Effector memory CD8-positive, alpha-beta T cell (primary cell): ENCODE measurements at regions not wholly inside any gene's neighbourhood (a gene's known extent, or its start where the extent isn't known, plus 50 kb on each side); places are given as distances from the start of the nearest gene placed in this dataset.

ENCODE experiments used
- ATAC-seq: fragments of 150-1000 bp; cut with Tn5 transposase; replicated peaks from 2 replicates; pipeline ENCODE4 v1.10.0; 2021; ENCODE audit warnings: mild to moderate bottlenecking, moderate library complexity
- DNase-seq, 3 experiments: peaks; one replicate each; pipeline ENCODE4 v3.0.0; 2021
- H3K27ac Mint-ChIP-seq, 2 donors: one replicate each; pipeline ENCODE4 v1.8.0; 2022; ENCODE audit warnings: mild to moderate bottlenecking in 2 of 2, mixed read lengths in 2 of 2, moderate library complexity in 2 of 2
- H3K27me3 Mint-ChIP-seq, 2 donors: one replicate each; pipeline ENCODE4 v1.8.0; 2022; ENCODE audit warnings: mixed read lengths in 2 of 2
- H3K36me3 Mint-ChIP-seq: one replicate; pipeline ENCODE4 v1.8.0; 2022; ENCODE audit warnings: mild to moderate bottlenecking, moderate library complexity, mixed read lengths; ENCODE audit not compliant: insufficient read depth
- H3K4me1 Mint-ChIP-seq, 2 donors: one replicate each; pipeline ENCODE4 v1.8.0; 2022; ENCODE audit warnings: low read depth in 2 of 2, mixed read lengths in 2 of 2
- H3K4me3 Mint-ChIP-seq, 2 donors: one replicate each; pipeline ENCODE4 v1.8.0; 2022; ENCODE audit warnings: mild to moderate bottlenecking in 2 of 2, mixed read lengths in 2 of 2, moderate library complexity in 2 of 2
- H3K9me3 Mint-ChIP-seq, 2 donors: one replicate each; pipeline ENCODE4 v1.8.0; 2022; ENCODE audit warnings: mixed read lengths in 2 of 2

- ATAC-seq (no peak), DNase-seq (no peak)
- H3K36me3 Mint-ChIP-seq, result no peaks in the 10 kb centered on the region
- no peak overlapping the region for H3K27ac Mint-ChIP-seq
- no peaks in the 10 kb centered on the region for H3K4me1 Mint-ChIP-seq
- H3K9me3 Mint-ChIP-seq, result no peaks in the 10 kb centered on the region
- H3K4me3 Mint-ChIP-seq, result no peak overlapping the region
- peaks cover 7 to 31% of the 10 kb centered on the region in 2 donors for H3K27me3 Mint-ChIP-seq
These were observed 186.1 kb downstream of the INHBB start for GRCh38 chr2:120531863-120532600.

DNA sequence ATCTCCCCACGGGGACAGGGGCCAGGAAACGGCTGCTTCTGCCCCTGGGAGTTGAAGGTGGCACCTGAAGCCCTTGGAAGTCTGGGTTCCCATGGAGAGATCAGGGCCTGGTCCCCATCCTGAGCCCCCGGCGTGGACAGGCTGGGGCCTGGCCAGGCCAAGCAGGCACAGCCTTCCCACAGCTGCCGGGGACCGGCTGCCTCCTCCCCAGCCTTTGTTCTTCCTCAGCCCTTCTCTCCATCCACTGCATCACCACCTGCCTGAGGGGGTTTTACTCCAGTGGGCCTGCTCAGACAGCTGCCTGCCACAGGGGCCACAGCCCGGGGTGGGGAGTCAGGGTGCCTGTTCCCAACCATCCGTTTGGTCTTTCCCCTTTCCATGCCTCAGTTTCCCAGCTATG, 187.7 kb downstream of the INHBB start:
- ATAC-seq, result no peak
- H3K27me3 Mint-ChIP-seq, result peaks cover 0 to 15% of the 10 kb centered on the region in 2 donors
- no peak for DNase-seq
- H3K4me1 Mint-ChIP-seq, result no peaks in the 10 kb centered on the region
- no peaks in the 10 kb centered on the region for H3K36me3 Mint-ChIP-seq
- H3K4me3 Mint-ChIP-seq, result no peak overlapping the region
- no peak overlapping the region for H3K27ac Mint-ChIP-seq
- no peaks in the 10 kb centered on the region for H3K9me3 Mint-ChIP-seq

GRCh38 chr2:120534457-120534856, 188.5 kb downstream of the INHBB start:
- Mint-ChIP-seq H3K27me3 (peaks cover 0 to 15% of the 10 kb centered on the region in 2 donors), H3K4me3 (no peak overlapping the region), H3K27ac (no peak overlapping the region), H3K36me3 (no peaks in the 10 kb centered on the region), H3K4me1 (no peaks in the 10 kb centered on the region), H3K9me3 (no peaks in the 10 kb centered on the region)
- ATAC-seq (no peak), DNase-seq (no peak)

DNA sequence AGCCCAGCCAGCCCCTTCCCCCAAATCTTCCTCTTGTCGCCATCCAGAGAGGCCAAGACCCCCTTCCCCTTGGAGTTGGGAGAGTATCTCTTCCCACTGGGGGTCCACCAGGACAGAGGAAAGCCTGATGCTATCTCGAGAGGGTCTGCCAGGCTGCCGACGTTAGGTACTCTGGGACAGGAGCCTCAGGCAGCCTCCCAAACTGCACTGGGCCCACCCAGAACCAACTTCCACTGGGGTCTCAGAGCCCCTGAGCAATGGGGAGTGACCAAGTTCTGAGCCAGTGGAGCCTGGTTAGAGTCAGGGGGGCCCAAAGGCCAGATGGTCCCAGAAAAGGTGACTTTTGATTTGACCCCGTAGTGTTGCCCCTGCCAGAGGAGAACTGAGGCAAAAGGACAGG, 189.1 kb downstream of the INHBB start:
- Mint-ChIP-seq H3K4me3 (no peak overlapping the region), H3K27ac (no peak overlapping the region), H3K36me3 (no peaks in the 10 kb centered on the region), H3K27me3 (peaks cover 0 to 15% of the 10 kb centered on the region in 2 donors), H3K9me3 (no peaks in the 10 kb centered on the region), H3K4me1 (no peaks in the 10 kb centered on the region)
- DNase-seq (no peak), ATAC-seq (no peak)

DNA sequence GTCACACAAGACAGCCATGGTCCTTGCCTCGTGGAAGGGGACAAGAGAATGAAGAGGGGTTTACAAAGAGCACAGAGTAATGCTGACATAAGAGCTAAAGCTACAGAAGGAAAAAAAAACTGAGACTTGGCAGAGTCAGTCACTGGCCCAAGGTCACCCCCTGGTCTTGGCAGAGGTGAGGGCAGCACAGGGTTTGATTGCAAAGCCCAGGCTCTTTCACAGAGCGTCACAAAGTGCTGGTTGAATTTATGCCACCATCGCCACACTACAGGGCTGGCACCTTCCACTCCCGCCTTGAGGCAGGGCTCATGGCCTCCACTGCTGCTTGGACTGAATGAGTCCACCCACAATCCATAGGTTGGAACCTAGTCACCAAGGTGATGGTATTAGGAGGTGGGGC, 190.2 kb downstream of the INHBB start:
- Mint-ChIP-seq H3K4me3 (no peak overlapping the region), H3K27ac (no peak overlapping the region), H3K4me1 (no peaks in the 10 kb centered on the region), H3K36me3 (no peaks in the 10 kb centered on the region), H3K27me3 (peaks cover 0 to 25% of the 10 kb centered on the region in 2 donors), H3K9me3 (no peaks in the 10 kb centered on the region)
- DNase-seq, result no peak
- no peak for ATAC-seq

- no peak for ATAC-seq
- Mint-ChIP-seq H3K36me3 (no peaks in the 10 kb centered on the region), H3K27ac (no peak overlapping the region), H3K27me3 (peaks cover 0 to 36% of the 10 kb centered on the region in 2 donors), H3K4me3 (no peak overlapping the region), H3K9me3 (no peaks in the 10 kb centered on the region), H3K4me1 (no peaks in the 10 kb centered on the region)
- DNase-seq, result no peak
These were observed 192.9 kb downstream of the INHBB start for GRCh38 chr2:120538691-120539423.

DNA sequence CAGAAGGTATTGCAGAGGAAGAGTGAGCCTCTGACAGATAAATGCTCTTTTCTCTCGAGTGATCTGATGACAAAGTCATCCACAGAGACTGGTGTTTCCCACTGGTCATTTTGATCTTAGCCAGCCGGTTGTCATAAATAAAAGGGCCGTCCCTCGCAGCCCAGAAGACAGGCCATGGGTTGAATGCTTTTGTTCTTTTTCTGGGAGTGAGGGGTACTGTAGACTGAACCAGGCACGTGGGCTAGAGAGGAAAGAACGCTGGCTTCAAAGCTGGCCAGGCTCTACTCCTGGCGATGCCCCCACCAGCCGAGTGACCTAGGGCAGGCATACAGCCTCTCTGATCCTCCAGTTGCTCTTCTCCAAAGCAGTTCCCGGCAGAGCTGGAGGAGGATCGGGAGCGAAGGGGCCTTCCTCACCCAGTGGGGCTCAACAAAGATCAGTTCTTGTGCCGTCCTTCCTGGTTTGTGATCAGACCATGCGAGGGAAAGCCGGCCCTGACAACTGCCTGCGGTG, 193.5 kb downstream of the INHBB start:
- DNase-seq (no peak), ATAC-seq (no peak)
- H3K27ac Mint-ChIP-seq, result no peak overlapping the region
- no peaks in the 10 kb centered on the region for H3K4me1 Mint-ChIP-seq
- peaks cover 6 to 36% of the 10 kb centered on the region in 2 donors for H3K27me3 Mint-ChIP-seq
- no peaks in the 10 kb centered on the region for H3K9me3 Mint-ChIP-seq
- no peaks in the 10 kb centered on the region for H3K36me3 Mint-ChIP-seq
- no peak overlapping the region for H3K4me3 Mint-ChIP-seq

DNA sequence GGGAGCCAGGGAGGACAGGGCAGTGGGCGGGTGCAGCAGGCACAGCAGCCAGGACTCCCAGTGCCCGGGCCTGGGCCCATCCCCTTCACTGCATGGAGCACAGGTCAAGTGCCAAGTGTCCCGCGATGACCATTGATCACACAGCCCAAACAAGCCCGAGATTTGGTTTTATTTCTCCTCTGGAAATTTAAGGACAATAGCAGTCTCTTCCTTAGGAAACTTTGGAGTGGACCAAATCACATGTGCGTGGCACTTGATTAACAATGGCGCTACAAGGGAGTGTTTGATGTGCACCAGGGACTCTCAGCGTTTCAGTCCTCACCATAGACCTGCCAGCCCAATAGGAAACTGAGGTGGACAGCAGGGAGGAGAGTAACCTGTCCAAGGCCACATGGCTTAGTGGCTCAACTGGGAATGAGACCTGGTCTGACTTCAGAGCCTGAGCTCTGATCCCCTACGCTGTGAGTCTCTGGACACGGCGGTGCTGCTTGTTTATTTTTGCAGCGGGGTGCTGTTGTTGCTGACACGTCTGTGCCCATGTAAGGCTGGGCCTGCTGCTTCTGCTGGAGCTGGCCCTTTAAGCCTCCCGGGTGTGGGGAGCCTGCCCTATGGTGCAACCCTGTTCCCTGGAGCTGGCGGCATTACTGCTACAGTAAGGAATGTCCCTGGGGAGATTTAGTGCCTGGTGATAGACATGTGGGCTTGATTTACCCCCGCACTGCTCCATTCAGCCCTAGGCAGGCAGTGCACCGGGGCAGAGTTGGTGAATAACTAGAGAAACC, 194.2 kb downstream of the INHBB start:
- no peak for ATAC-seq
- H3K4me1 Mint-ChIP-seq, result no peaks in the 10 kb centered on the region
- DNase-seq, result no peak
- peaks cover 10 to 42% of the 10 kb centered on the region in 2 donors for H3K27me3 Mint-ChIP-seq
- no peaks in the 10 kb centered on the region for H3K36me3 Mint-ChIP-seq
- H3K9me3 Mint-ChIP-seq, result no peaks in the 10 kb centered on the region
- no peak overlapping the region for H3K27ac Mint-ChIP-seq
- no peak overlapping the region for H3K4me3 Mint-ChIP-seq

DNA sequence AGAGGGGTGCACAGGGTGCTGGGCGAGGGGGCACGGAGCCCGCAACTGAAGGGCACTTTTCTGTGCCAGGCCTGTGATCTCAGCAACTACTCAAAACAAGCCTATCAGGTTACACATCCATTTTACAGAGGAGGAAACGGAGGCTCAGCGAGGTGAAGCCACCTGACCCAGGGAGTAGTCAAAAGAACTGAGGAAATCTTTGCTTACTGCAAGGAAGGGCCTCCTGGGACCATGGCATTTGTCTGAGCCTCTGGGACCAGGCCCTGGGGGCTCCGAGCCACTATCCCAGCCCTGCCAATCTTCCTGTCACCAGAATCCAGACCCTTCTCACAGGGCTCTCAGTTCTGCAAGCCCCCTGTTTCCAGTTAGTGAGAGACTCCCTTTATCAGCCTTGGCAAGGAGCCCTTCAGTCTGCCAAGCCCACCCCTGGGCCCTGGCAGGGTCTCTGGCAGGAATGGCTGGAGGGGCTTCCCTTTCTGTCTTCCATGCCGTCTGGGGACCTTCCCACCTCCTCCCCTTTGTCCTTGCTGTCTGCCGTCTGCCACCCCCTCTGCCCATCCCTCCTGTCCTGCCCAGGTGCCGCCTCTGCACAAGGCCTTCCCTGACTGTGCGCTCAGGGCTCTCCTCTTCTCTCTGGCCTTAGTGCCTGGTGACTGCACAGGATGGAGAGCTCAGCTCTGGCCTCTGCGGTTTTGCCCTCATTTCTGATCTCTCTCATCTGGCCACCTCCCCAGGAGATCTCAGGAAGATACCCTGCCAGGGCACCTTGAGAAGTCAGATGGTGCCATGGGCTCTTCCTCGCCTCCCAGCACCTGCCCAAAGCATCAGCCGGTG, 194.7 kb upstream of the GLI2 start:
- Mint-ChIP-seq H3K4me1 (no peaks in the 10 kb centered on the region), H3K9me3 (no peaks in the 10 kb centered on the region), H3K36me3 (no peaks in the 10 kb centered on the region), H3K27me3 (peaks cover 17 to 49% of the 10 kb centered on the region in 2 donors), H3K4me3 (no peak overlapping the region), H3K27ac (no peak overlapping the region)
- no peak for DNase-seq
- ATAC-seq, result no peak

DNA sequence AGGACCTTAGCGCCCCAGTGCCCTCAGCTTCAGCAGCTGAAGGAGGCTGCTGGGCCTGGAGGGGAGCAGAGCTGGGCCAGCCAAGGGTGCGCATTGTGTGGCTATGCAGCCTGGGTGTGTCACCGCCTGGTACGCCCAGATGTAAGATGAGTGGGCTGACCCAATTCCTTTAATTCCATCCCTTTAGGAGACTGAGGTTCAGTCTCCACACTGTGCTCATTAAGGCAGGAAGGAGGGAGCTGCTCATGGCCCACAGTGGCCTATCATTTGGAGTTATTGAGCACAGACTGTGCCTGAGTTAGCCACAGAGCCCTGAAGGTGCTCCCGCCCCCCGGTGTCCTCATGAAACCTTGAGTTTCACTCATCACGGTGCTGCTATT, 194.1 kb upstream of the GLI2 start:
- no peaks in the 10 kb centered on the region for H3K36me3 Mint-ChIP-seq
- H3K27ac Mint-ChIP-seq, result no peak overlapping the region
- H3K27me3 Mint-ChIP-seq, result peaks cover 22 to 55% of the 10 kb centered on the region in 2 donors
- ATAC-seq (no peak), DNase-seq (no peak)
- no peak overlapping the region for H3K4me3 Mint-ChIP-seq
- H3K4me1 Mint-ChIP-seq, result no peaks in the 10 kb centered on the region
- no peaks in the 10 kb centered on the region for H3K9me3 Mint-ChIP-seq

GRCh38 chr2:120541972-120542670, 193.5 kb upstream of the GLI2 start:
- Mint-ChIP-seq H3K4me3 (no peak overlapping the region), H3K27ac (no peak overlapping the region), H3K4me1 (no peaks in the 10 kb centered on the region), H3K27me3 (peaks cover 22 to 59% of the 10 kb centered on the region in 2 donors), H3K36me3 (no peaks in the 10 kb centered on the region), H3K9me3 (no peaks in the 10 kb centered on the region)
- DNase-seq, result no peak
- ATAC-seq, result no peak

DNA sequence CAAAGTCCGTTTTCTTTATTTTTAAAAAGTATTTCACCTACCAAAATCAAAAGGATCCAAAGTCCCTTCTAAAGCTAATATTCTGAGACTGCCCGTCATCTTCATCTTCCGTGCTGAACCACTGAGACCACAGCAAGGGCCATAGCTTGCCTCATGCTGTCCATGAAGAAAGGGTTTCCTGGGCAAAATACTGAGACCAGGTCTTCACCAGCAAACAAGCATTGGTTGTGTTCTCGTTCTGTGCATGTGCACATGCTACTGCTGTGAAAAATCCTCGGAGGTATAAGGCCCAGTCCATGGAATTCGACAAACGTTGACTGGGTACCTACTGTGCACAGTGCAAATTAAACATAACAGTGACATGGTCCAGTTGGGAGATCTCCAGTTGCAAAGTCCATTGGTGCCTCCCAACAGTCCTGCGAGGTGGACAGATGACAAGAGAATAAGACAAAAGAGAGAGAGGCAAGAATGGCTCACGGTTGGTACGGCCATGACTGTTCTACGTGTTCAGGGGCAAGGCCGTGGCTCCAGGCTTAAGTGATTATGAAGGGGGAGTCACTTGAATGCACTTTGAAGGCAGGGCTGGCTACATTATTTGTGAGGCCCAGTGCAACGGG, 192.6 kb upstream of the GLI2 start:
- DNase-seq, result no peak
- Mint-ChIP-seq H3K27me3 (peaks cover 22 to 66% of the 10 kb centered on the region in 2 donors), H3K36me3 (no peaks in the 10 kb centered on the region), H3K27ac (no peak overlapping the region), H3K4me1 (no peaks in the 10 kb centered on the region), H3K9me3 (no peaks in the 10 kb centered on the region), H3K4me3 (no peak overlapping the region)
- ATAC-seq, result no peak
